CD14-positive monocyte (primary cell): ENCODE measurements at regions not wholly inside any gene's neighbourhood (a gene's known extent, or its start where the extent isn't known, plus 50 kb on each side); places are given as distances from the start of the nearest gene placed in this dataset.

ENCODE experiments used
- DNase-seq, 3 donors: peaks; one replicate each; pipeline ENCODE4 v3.0.0-alpha.2; 2011 to 2022
- H2AFZ ChIP-seq: 2 replicates; pipeline ENCODE4 v1.6.0; 2012; ENCODE audit warnings: mild to moderate bottlenecking, low read depth, low read length, inconsistent platforms; ENCODE audit not compliant: insufficient read depth, poor library complexity, severe bottlenecking
- H3K27ac ChIP-seq, 2 donors: 1 replicate in 1 of 2; 2 replicates in 1 of 2; pipeline ENCODE4 v1.5.1; 2012 to 2013; ENCODE audit warnings: low read length in 2 of 2, control low read depth in 1 of 2, inconsistent platforms in 1 of 2, low read depth in 1 of 2, mild to moderate bottlenecking in 1 of 2
- H3K27me3 ChIP-seq, 2 donors: one replicate each; pipeline versions ENCODE4 v1.6.0 to v1.6.1; 2011 to 2013; ENCODE audit warnings: low read length in 2 of 2; ENCODE audit not compliant: control insufficient read depth in 2 of 2, insufficient read depth in 2 of 2
- H3K36me3 ChIP-seq, 2 donors: replicated peaks in 1 of 2; 1 replicate in 1 of 2; 2 replicates in 1 of 2; pipeline versions ENCODE4 v1.5.1 to v1.6.1; 2012 to 2013; ENCODE audit warnings: low read length in 2 of 2, control low read depth in 1 of 2, inconsistent platforms in 1 of 2, mild to moderate bottlenecking in 1 of 2; ENCODE audit not compliant: insufficient read depth in 2 of 2, control insufficient read depth in 1 of 2
- H3K4me1 ChIP-seq, 2 donors: 1 replicate in 1 of 2; 2 replicates in 1 of 2; pipeline versions ENCODE4 v1.5.1 to v1.6.1; 2012 to 2013; ENCODE audit warnings: low read length in 2 of 2, control low read depth in 1 of 2, inconsistent platforms in 1 of 2, mild to moderate bottlenecking in 1 of 2, moderate library complexity in 1 of 2; ENCODE audit not compliant: insufficient read depth in 2 of 2, control insufficient read depth in 1 of 2
- H3K4me2 ChIP-seq: replicated peaks from 2 replicates; pipeline ENCODE3; 2012; ENCODE audit warnings: low read length, moderate library complexity, mild to moderate bottlenecking; ENCODE audit not compliant: poor library complexity, severe bottlenecking; ENCODE audit errors: extremely low read depth
- H3K4me3 ChIP-seq, 3 experiments: fragments of 200-600 bp in 1 of 3; sonication (generic) in 1 of 3; replicated peaks in 1 of 3; 1 replicate in 2 of 3; 2 replicates in 1 of 3; pipeline ENCODE4 v1.5.1; 2011 to 2013; ENCODE audit warnings: low read length in 3 of 3, mild to moderate bottlenecking in 3 of 3, control low read depth in 2 of 3, low read depth in 2 of 3, inconsistent platforms in 1 of 3, moderate library complexity in 1 of 3
- H3K79me2 ChIP-seq: 2 replicates; pipeline ENCODE4 v1.6.0; 2012; ENCODE audit warnings: mild to moderate bottlenecking, control low read depth, inconsistent platforms, low read length, moderate library complexity; ENCODE audit not compliant: insufficient read depth
- H3K9ac ChIP-seq: 2 replicates; pipeline ENCODE4 v1.6.0; 2017; ENCODE audit warnings: low read length, mild to moderate bottlenecking; ENCODE audit not compliant: insufficient read depth, poor library complexity, severe bottlenecking
- H3K9me3 ChIP-seq, 2 donors: replicated peaks in 1 of 2; 1 replicate in 1 of 2; 2 replicates in 1 of 2; pipeline versions ENCODE4 v1.5.1 to v1.6.1; 2012 to 2013; ENCODE audit warnings: low read length in 2 of 2, control low read depth in 1 of 2; ENCODE audit not compliant: control insufficient read depth in 1 of 2, insufficient read depth in 1 of 2
- H4K20me1 ChIP-seq: 2 replicates; pipeline ENCODE4 v1.6.0; 2012; ENCODE audit warnings: mild to moderate bottlenecking, low read length, control low read depth, moderate library complexity; ENCODE audit not compliant: insufficient read depth
- H3K27ac Mint-ChIP-seq, 7 donors: one replicate each; pipeline ENCODE4 v1.8.0; 2020; ENCODE audit warnings: mild to moderate bottlenecking in 7 of 7, mixed read lengths in 7 of 7, moderate library complexity in 6 of 7, inconsistent platforms in 2 of 7
- H3K27me3 Mint-ChIP-seq, 3 donors: one replicate each; pipeline ENCODE4 v1.8.0; 2021 to 2022; ENCODE audit warnings: low read depth in 3 of 3, mild to moderate bottlenecking in 3 of 3, mixed read lengths in 3 of 3, moderate library complexity in 3 of 3, inconsistent platforms in 1 of 3
- H3K36me3 Mint-ChIP-seq, 2 donors: one replicate each; pipeline ENCODE4 v1.8.0; 2020; ENCODE audit warnings: mixed read lengths in 2 of 2, inconsistent platforms in 1 of 2, mild to moderate bottlenecking in 1 of 2
- H3K4me1 Mint-ChIP-seq: one replicate; pipeline ENCODE4 v1.8.0; 2020; ENCODE audit warnings: mild to moderate bottlenecking, mixed read lengths
- H3K4me3 Mint-ChIP-seq, 2 donors: one replicate each; pipeline ENCODE4 v1.8.0; 2020; ENCODE audit warnings: mild to moderate bottlenecking in 2 of 2, mixed read lengths in 2 of 2, moderate library complexity in 1 of 2
- H3K9me3 Mint-ChIP-seq, 7 donors: one replicate each; pipeline ENCODE4 v1.8.0; 2020 to 2022; ENCODE audit warnings: mixed read lengths in 7 of 7, mild to moderate bottlenecking in 6 of 7, moderate library complexity in 6 of 7, inconsistent platforms in 2 of 7
- CTCF ChIP-seq: fragments of 200-600 bp; IDR thresholded peaks from one replicate; pipeline ENCODE4 v1.8.0; 2022; ENCODE audit warnings: antibody characterized with exemption, mild to moderate bottlenecking
- WGBS: methylation state at CpG from one replicate; pipeline ENCODE4 v1.1.5; 2013; ENCODE audit warnings: missing lambda C conversion rate; ENCODE audit not compliant: insufficient coverage; 5-methylcytosine and 5-hydroxymethylcytosine counted together
- intact Hi-C, 2 donors: fragments of 100-400 bp; cut with micrococcal nuclease; formaldehyde crosslinking; loops; one replicate each; pipeline versions ENCODE4 v1.15.0 to v1.15.1; 2023

GRCh38 chr14:98099527-98099926 lies 1172.5 kb downstream of the BCL11B start:
- Mint-ChIP-seq H3K4me1 (no peaks in the 10 kb centered on the region), H3K9me3 (peaks cover 0 to 6% (median 0%) of the 10 kb centered on the region in 7 donors), H3K27ac (no peak overlapping the region)

GRCh38 chr14:98101323-98101722 lies 1170.7 kb downstream of the BCL11B start:
- no peaks in the 10 kb centered on the region for H4K20me1 ChIP-seq
- Mint-ChIP-seq H3K9me3 (peaks cover 0 to 6% (median 0%) of the 10 kb centered on the region in 7 donors), H3K4me1 (no peaks in the 10 kb centered on the region), H3K36me3 (no peaks in the 10 kb centered on the region), H3K27me3 (peaks cover 0 to 2% (median 1%) of the 10 kb centered on the region in 3 donors), H3K27ac (no peak overlapping the region), H3K4me3 (no peak overlapping the region)
- no peak overlapping the region for H3K4me2 ChIP-seq
- no peaks in the 10 kb centered on the region for H3K9me3 ChIP-seq
- H2AFZ ChIP-seq = no peak overlapping the region
- intact Hi-C loops = no loop called here
- no peak for DNase-seq
- no peak overlapping the region for H3K4me3 ChIP-seq
- H3K9ac ChIP-seq = no peak overlapping the region
- no peaks in the 10 kb centered on the region for H3K4me1 ChIP-seq
- no peaks in the 10 kb centered on the region for H3K79me2 ChIP-seq
- no peak for TF ChIP-seq CTCF
- no peak overlapping the region for H3K27ac ChIP-seq
- WGBS = no CpG with 5 or more reads among the region's 3 CpGs
- no peaks in the 10 kb centered on the region for H3K36me3 ChIP-seq
- no peaks in the 10 kb centered on the region for H3K27me3 ChIP-seq

More at GRCh38 chr14:98099527-98099926, 1172.5 kb downstream of the BCL11B start:
- Histone ChIP-seq H3K9ac (no peak overlapping the region), H2AFZ (no peak overlapping the region), H3K27me3 (no peaks in the 10 kb centered on the region), H3K4me1 (no peaks in the 10 kb centered on the region), H3K4me3 (no peak overlapping the region), H4K20me1 (no peaks in the 10 kb centered on the region), H3K36me3 (no peaks in the 10 kb centered on the region), H3K9me3 (no peaks in the 10 kb centered on the region), H3K27ac (no peak overlapping the region), H3K79me2 (no peaks in the 10 kb centered on the region), H3K4me2 (no peak overlapping the region)
- no peak for DNase-seq
- no CpG with 5 or more reads among the region's 2 CpGs for WGBS
- TF ChIP-seq CTCF = no peak
- Mint-ChIP-seq H3K27me3 (peaks cover 0 to 1% (median 0%) of the 10 kb centered on the region in 3 donors), H3K4me3 (no peak overlapping the region), H3K36me3 (no peaks in the 10 kb centered on the region)
- intact Hi-C loops = no loop called here
